HG03175 (cell line): ENCODE measurements at regions not wholly inside any gene's neighbourhood (a gene's known extent, or its start where the extent isn't known, plus 50 kb on each side); places are given as distances from the start of the nearest gene placed in this dataset.

ENCODE experiments used
- ATAC-seq: cut with Tn5 transposase; IDR thresholded peaks from one replicate; pipeline ENCODE4 v1.9.1; 2021; ENCODE audit warnings: mild to moderate bottlenecking, moderate library complexity; ENCODE audit not compliant: unreplicated experiment

- ATAC-seq = no peak
Measured at GRCh38 chr7:18198868-18199267, 171.2 kb upstream of the PRPS1L1 start.

- ATAC-seq = no peak
Measured at GRCh38 chr7:18200266-18200665, 172.6 kb upstream of the PRPS1L1 start.

- ATAC-seq = no peak
Measured at GRCh38 chr7:18200855-18201254, 173.2 kb upstream of the PRPS1L1 start.

GRCh38 chr7:18201350-18201749 is 173.7 kb upstream of the PRPS1L1 start:
- ATAC-seq = no peak

- peak; percentile 67 for ATAC-seq
Measured at GRCh38 chr7:18202315-18203045, 174.8 kb upstream of the PRPS1L1 start.

GRCh38 chr7:18206331-18206730 is 178.7 kb upstream of the PRPS1L1 start:
- no peak for ATAC-seq

- no peak for ATAC-seq
Measured at GRCh38 chr7:18208921-18209320, 181.3 kb upstream of the PRPS1L1 start.

GRCh38 chr7:18210377-18210776 is 182.7 kb upstream of the PRPS1L1 start:
- ATAC-seq = no peak

GRCh38 chr7:18210788-18211187 is 183.1 kb upstream of the PRPS1L1 start:
- ATAC-seq = no peak

GRCh38 chr7:18212308-18212707 is 184.7 kb upstream of the PRPS1L1 start:
- ATAC-seq = no peak

- ATAC-seq = no peak
Measured at GRCh38 chr7:18212758-18213157, 185.1 kb upstream of the PRPS1L1 start.

- no peak for ATAC-seq
Measured at GRCh38 chr7:18213652-18214051, 186.0 kb upstream of the PRPS1L1 start.

GRCh38 chr7:18216270-18216669 is 188.6 kb upstream of the PRPS1L1 start:
- ATAC-seq = no peak

- no peak for ATAC-seq
Measured at GRCh38 chr7:18221377-18222293, 194.0 kb upstream of the PRPS1L1 start.

GRCh38 chr7:18222636-18223035 is 195.0 kb upstream of the PRPS1L1 start:
- ATAC-seq = no peak

GRCh38 chr7:18224138-18224537 is 196.5 kb upstream of the PRPS1L1 start:
- peak; percentile 48 for ATAC-seq

- ATAC-seq = peak; percentile 66
Measured at GRCh38 chr7:18225067-18225466, 197.4 kb upstream of the PRPS1L1 start.

GRCh38 chr7:18226598-18226997 is 199.0 kb upstream of the PRPS1L1 start:
- ATAC-seq = no peak

- ATAC-seq = no peak
Measured at GRCh38 chr7:18228686-18229085, 201.0 kb upstream of the PRPS1L1 start.

- no peak for ATAC-seq
Measured at GRCh38 chr7:18230271-18230670, 202.6 kb upstream of the PRPS1L1 start.

GRCh38 chr7:18231854-18232253 is 204.2 kb upstream of the PRPS1L1 start:
- ATAC-seq = no peak

GRCh38 chr7:18234519-18234918 is 206.9 kb upstream of the PRPS1L1 start:
- ATAC-seq = no peak
